LNCaP clone FGC (cell line): ENCODE measurements at regions not wholly inside any gene's neighbourhood (a gene's known extent, or its start where the extent isn't known, plus 50 kb on each side); places are given as distances from the start of the nearest gene placed in this dataset.

Experiments
- DNase-seq: peaks from one replicate; pipeline ENCODE4 v3.0.0-alpha.2; 2011; ENCODE audit warnings: low read depth
- H3K4me3 ChIP-seq: 2 replicates; pipeline ENCODE4 v1.5.1; 2011; ENCODE audit warnings: mild to moderate bottlenecking, low read depth, low read length, control low read depth
- CTCF ChIP-seq: IDR thresholded peaks from 2 replicates; pipeline ENCODE4 v1.5.1; 2012; ENCODE audit warnings: mild to moderate bottlenecking; ENCODE audit not compliant: control insufficient read depth, insufficient read depth; ENCODE audit errors: extremely low read depth

- H3K4me3 ChIP-seq = peak overlapping the region; percentile 62
Observed at GRCh38 chr1:217088521-217089284, 365.5 kb upstream of the ESRRG start.

GRCh38 chr1:217088011-217088410 lies 364.8 kb upstream of the ESRRG start:
- no peak overlapping the region for H3K4me3 ChIP-seq
- no peak for DNase-seq

More at GRCh38 chr1:217088521-217089284, 365.5 kb upstream of the ESRRG start:
- DNase-seq = no peak
- TF ChIP-seq CTCF = no peak

GRCh38 chr1:217079584-217079983 lies 356.4 kb upstream of the ESRRG start:
- no peak for TF ChIP-seq CTCF
- H3K4me3 ChIP-seq = no peak overlapping the region
- DNase-seq = no peak

More at GRCh38 chr1:217088011-217088410, 364.8 kb upstream of the ESRRG start:
- no peak for TF ChIP-seq CTCF

GRCh38 chr1:217078959-217079358 lies 355.7 kb upstream of the ESRRG start:
- TF ChIP-seq CTCF = no peak
- no peak overlapping the region for H3K4me3 ChIP-seq
- no peak for DNase-seq

GRCh38 chr1:217078078-217078690 lies 355.0 kb upstream of the ESRRG start:
- peak; percentile 38 for DNase-seq
- no peak for TF ChIP-seq CTCF
- no peak overlapping the region for H3K4me3 ChIP-seq

- no peak for DNase-seq
- H3K4me3 ChIP-seq = no peak overlapping the region
- no peak for TF ChIP-seq CTCF
Observed at GRCh38 chr1:217077426-217077825, 354.2 kb upstream of the ESRRG start.
